Kidney (tissue), 13 donors: ENCODE measurements at regions not wholly inside any gene's neighbourhood (a gene's known extent, or its start where the extent isn't known, plus 50 kb on each side); places are given as distances from the start of the nearest gene placed in this dataset.

Source experiments
- DNase-seq, 5 donors: peaks; one replicate each; pipeline ENCODE4 v3.0.0-alpha.2; 2013 to 2020
- FAIRE-seq: peaks from 2 replicates; lab custom pipeline; 2012; peaks lifted over from hg19 to GRCh38; lab: Jason Lieb, UNC
- H3K27ac ChIP-seq, 2 donors: one replicate each; pipeline ENCODE4 v1.7.0; 2013; ENCODE audit warnings: low read depth in 2 of 2, low read length in 2 of 2, inconsistent platforms in 1 of 2
- H3K27me3 ChIP-seq: one replicate; pipeline ENCODE4 v1.7.1; 2013; ENCODE audit warnings: low read length, inconsistent platforms; ENCODE audit not compliant: control insufficient read depth, insufficient read depth
- H3K36me3 ChIP-seq, 3 donors: one replicate each; pipeline versions ENCODE4 v1.7.0 to v1.7.1; 2013; ENCODE audit warnings: low read length in 3 of 3, control low read depth in 1 of 3, inconsistent platforms in 1 of 3; ENCODE audit not compliant: insufficient read depth in 3 of 3, control insufficient read depth in 2 of 3
- H3K4me1 ChIP-seq, 3 donors: one replicate each; pipeline versions ENCODE4 v1.7.0 to v1.7.1; 2013; ENCODE audit warnings: low read length in 3 of 3, inconsistent platforms in 1 of 3, low read depth in 1 of 3; ENCODE audit not compliant: control insufficient read depth in 2 of 3, insufficient read depth in 2 of 3
- H3K4me3 ChIP-seq, 3 donors: one replicate each; pipeline versions ENCODE4 v1.7.0 to v1.8.1; 2013; ENCODE audit warnings: low read length in 3 of 3, control low read depth in 1 of 3, inconsistent platforms in 1 of 3
- H3K9ac ChIP-seq, 3 donors: one replicate each; pipeline versions ENCODE4 v1.7.0 to v1.7.1; 2013; ENCODE audit warnings: low read length in 3 of 3, control low read depth in 1 of 3, inconsistent platforms in 1 of 3
- H3K9me3 ChIP-seq, 3 donors: one replicate each; pipeline versions ENCODE4 v1.7.0 to v1.7.1; 2013; ENCODE audit warnings: low read length in 3 of 3, control low read depth in 1 of 3, inconsistent platforms in 1 of 3; ENCODE audit not compliant: control insufficient read depth in 2 of 3, insufficient read depth in 1 of 3
- intact Hi-C: fragments of 100-400 bp; cut with DNase I; formaldehyde crosslinking; loops from one replicate; pipeline ENCODE4 v1.11.1; 2022
- TF ChIP-seq, protein P1 (sequence below): IDR thresholded peaks from 3 replicates; pipeline ENCODE4 v1.5.1; 2012; ENCODE audit warnings: mild to moderate bottlenecking, moderate library complexity, borderline replicate concordance; ENCODE audit not compliant: insufficient read depth; ENCODE audit errors: extremely low read depth
- donor health status: control.
- donor health status: control.
- donor health status: control.
- donor health status: control.
- donor health status: control.
- donor health status: DM: yes; HTN: yes; CAD: no.
- donor health status: Normal renal cell carcinoma (clear cell type).

DNA sequence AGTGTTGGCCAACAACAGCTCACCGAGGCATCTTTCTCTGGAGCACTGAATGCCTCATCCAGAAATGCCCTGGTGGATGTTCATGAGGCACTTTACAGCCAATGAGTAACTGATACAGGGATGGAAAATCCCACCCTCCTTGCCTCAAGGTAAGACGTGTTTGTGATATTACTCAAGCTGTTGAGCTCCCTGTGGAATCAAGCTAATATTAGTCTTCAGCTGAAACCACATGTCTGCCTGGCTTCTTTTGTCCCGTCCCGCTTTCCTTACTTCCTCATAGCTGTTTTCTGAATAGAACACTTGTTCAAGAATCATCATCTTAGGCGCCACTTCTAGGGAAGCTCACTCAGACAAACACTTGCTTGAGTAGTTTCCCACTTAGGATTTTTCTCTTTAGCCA, 422.4 kb downstream of the INHBA start:
- FAIRE-seq: no peak
- Histone ChIP-seq H3K4me1 (no peaks in the 10 kb centered on the region), H3K9me3 (no peaks in the 10 kb centered on the region), H3K9ac (no peak overlapping the region), H3K27ac (no peak overlapping the region), H3K27me3 (no peaks in the 10 kb centered on the region), H3K36me3 (no peaks in the 10 kb centered on the region), H3K4me3 (no peak overlapping the region)
- TF ChIP-seq, protein P1, sequence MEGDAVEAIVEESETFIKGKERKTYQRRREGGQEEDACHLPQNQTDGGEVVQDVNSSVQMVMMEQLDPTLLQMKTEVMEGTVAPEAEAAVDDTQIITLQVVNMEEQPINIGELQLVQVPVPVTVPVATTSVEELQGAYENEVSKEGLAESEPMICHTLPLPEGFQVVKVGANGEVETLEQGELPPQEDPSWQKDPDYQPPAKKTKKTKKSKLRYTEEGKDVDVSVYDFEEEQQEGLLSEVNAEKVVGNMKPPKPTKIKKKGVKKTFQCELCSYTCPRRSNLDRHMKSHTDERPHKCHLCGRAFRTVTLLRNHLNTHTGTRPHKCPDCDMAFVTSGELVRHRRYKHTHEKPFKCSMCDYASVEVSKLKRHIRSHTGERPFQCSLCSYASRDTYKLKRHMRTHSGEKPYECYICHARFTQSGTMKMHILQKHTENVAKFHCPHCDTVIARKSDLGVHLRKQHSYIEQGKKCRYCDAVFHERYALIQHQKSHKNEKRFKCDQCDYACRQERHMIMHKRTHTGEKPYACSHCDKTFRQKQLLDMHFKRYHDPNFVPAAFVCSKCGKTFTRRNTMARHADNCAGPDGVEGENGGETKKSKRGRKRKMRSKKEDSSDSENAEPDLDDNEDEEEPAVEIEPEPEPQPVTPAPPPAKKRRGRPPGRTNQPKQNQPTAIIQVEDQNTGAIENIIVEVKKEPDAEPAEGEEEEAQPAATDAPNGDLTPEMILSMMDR: no peak
- DNase-seq: no peak
- intact Hi-C loops: no loop called here

DNA sequence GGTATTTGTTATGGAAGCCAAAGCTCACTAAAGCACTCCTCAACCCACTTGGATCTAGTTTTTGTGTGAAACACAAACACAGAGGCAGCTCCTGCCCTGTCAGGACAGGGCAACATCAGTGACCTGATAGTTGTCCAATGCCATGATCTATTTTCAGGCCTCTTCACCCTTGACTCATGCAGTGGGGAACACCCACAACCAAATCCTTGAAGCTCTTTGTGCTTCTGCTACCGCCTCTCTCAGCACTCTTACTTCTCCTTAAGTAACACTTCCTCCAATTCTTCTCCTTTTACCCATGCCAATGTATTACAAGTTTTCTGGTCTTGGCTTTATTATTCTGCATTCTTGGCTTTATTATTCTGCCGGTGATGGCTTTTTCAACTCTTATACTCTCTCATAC, 425.3 kb downstream of the INHBA start:
- Histone ChIP-seq H3K9ac (no peak overlapping the region), H3K4me3 (no peak overlapping the region), H3K36me3 (no peaks in the 10 kb centered on the region), H3K27ac (no peak overlapping the region), H3K9me3 (no peaks in the 10 kb centered on the region), H3K4me1 (no peaks in the 10 kb centered on the region), H3K27me3 (no peaks in the 10 kb centered on the region)
- TF ChIP-seq, protein P1: no peak
- DNase-seq (no peak), FAIRE-seq (no peak)
- intact Hi-C loops: no loop called here

DNA sequence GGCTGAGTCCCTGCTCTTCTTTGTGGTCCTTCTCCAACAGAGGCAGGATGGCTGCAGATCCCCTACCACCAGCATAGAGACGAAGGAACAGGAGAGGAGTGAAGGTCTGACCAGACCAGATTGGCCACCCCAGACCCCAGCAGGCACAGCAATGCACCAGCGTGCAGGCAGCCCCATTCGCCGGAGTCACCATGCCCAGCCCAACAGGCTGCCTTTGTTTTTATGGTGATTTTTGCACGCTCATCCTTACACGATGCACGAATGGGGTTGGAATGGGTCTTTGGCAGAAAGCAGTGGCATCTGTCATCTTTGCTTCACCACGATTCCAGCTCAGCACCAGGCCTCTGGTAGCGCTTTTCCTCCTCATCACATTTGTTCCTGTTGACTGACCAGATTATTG, 427.6 kb downstream of the INHBA start:
- no peaks in the 10 kb centered on the region for H3K27me3 ChIP-seq
- no peak for FAIRE-seq
- DNase-seq: no peak
- H3K4me1 ChIP-seq: no peaks in the 10 kb centered on the region
- TF ChIP-seq, protein P1: no peak
- H3K9me3 ChIP-seq: no peaks in the 10 kb centered on the region
- H3K4me3 ChIP-seq: no peak overlapping the region
- intact Hi-C loops: no loop called here
- no peak overlapping the region for H3K27ac ChIP-seq
- H3K9ac ChIP-seq: no peak overlapping the region
- no peaks in the 10 kb centered on the region for H3K36me3 ChIP-seq

DNA sequence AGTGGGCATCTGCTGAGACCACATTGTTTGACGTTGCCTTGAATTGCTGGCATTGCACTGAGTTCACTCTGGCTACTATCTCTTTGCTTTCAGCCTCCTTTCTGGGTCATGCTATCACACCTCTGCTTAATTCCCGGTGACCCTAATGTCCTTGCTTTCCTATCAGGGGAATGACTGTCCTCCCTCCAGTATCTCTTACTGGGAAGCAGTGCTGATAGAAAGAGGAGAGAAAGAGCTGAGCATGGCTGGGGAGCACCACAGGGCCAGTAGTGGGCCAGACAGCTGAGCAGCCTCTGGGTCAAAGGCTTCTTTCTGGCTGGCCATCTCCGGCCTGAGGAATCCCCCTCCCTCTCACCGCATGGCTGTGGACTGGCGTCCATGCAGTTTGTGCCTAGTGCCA, 428.7 kb downstream of the INHBA start:
- no peaks in the 10 kb centered on the region for H3K9me3 ChIP-seq
- no peak for FAIRE-seq
- H3K27me3 ChIP-seq: no peaks in the 10 kb centered on the region
- no peak overlapping the region for H3K27ac ChIP-seq
- H3K4me1 ChIP-seq: no peaks in the 10 kb centered on the region
- intact Hi-C loops: no loop called here
- no peak overlapping the region for H3K4me3 ChIP-seq
- no peak for DNase-seq
- H3K36me3 ChIP-seq: no peaks in the 10 kb centered on the region
- TF ChIP-seq, protein P1: no peak
- H3K9ac ChIP-seq: no peak overlapping the region
